HG03521 (cell line): ENCODE measurements at regions not wholly inside any gene's neighbourhood (a gene's known extent, or its start where the extent isn't known, plus 50 kb on each side); places are given as distances from the start of the nearest gene placed in this dataset.

Experiments
- ATAC-seq: cut with Tn5 transposase; IDR thresholded peaks from one replicate; pipeline ENCODE4 v1.9.1; 2021; ENCODE audit warnings: mild to moderate bottlenecking, moderate library complexity; ENCODE audit not compliant: unreplicated experiment

DNA sequence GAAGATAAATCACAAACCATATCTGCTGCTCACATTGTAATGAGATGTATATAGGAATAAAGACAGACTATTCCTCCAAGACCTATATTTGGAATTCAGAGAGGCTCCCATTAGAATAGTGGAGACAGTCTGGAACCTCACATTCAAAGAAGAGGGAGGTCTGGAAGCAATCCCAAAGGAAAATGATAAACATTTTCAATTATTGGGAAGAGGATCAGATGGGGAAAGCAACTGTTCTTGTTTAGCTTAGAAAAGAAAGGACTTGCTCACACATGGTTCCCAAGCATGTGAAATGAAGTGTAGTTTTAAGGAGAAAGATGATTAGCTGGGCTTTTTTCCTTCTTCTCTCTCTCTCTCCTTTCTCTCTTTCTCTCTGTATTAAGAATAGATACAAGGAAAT lies 193.0 kb upstream of the LMNTD1 start:
- no peak for ATAC-seq

DNA sequence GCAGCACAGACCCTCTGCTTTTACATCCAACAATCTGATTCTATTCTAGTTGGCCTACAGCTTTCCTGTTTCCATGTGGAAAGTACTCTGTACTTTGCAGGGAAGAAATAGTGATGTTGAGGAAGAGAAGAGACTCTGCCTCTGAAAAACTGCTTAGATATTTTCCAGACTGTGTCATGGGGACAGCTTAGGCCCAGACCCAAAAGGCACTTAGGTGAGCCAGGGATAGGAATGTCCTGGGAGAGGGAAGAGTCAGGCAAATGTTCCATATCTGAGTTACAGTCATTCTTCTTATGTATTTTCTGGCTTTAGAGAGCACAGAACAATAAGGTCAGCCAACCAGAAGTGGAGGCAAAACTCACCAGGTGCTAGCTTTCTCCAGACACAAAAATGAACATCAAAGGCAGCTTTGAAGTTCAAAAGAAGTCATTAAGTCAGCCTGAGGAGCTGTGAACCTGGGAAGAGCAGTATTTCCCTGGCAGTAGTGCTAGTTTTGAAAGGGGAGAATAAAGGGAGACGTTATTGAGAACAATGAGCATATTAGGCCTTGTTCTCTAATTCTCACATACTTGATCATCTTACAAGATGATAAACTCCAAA lies 199.7 kb upstream of the LMNTD1 start:
- ATAC-seq = no peak

DNA sequence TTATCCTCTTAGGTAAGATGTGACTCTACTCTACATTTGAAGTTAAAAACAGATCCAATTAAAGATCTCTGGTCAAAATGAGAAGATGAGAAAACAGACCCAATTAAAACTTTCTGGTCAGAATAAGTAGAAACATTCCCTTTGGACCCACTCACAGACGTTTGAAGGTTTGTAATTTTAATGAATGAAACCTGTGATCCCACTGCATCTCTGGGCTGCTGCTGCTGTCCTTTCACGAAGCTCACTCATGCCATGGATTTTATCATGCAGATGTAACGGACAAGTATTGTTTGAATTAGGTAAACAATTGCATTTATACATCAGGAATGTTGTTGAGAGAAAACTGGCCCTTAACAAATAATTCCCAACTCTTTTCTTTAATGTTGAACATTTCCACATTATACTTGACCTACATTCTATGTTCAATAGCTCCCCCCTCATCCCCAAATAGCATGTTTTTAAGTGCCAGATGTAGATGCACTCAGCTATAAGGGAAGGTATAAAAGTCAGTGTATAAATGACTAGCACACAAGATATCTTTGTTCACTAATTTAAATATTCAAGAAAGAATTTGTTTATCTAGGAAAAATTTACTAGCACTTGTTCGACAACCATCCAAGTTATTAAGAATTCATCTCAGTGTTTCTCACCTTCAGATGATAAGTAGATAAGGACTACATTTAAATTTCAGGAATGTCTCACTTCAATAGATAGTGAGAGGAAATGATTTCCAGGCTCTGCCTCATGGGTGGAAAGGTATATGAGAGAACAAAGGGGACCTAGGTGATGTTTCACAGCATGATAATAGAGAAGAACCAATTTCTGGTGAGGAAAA lies 202.3 kb upstream of the LMNTD1 start:
- ATAC-seq = no peak

DNA sequence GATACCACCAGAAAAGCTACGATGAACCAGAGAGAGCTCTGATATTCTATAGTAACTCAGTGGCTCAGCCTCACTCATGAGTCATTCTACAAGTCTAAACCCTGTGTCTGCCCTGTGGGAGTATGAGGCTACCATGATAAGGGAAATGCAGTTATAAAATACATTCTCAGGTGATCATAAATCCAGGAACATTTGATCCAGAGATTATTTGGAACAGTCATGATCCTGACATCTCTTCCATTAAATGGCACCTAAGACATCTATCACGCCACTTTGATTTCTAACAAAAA lies 202.6 kb upstream of the RASSF8 start:
- ATAC-seq = no peak

DNA sequence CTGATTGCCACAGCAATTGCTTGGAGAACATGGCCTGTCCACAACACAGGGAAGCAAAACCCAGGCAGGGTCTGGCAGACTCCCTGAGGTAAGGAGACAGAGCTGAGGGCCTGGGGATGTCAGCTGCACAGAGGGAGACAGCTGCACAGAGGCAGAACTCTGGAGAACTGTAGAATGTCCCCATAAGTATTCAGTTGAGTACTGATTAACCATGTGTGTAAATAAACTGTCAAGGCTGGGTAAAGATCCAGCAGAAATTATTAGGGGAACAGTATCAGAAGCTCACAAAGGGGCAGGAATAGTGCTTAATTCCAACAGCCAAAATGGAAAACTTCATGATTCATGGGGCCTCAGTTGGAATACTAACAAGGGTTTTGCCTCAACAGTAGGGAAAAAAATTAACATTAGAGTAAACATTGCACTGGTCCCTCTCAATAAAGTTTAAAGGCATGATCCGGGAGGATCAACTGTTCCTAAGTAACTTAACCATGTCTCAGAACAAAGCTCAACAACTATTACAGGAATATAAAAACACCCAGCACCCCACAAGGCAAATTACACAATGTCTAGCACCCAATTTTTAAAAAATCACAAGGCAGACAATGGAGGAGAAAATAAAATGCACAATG lies 201.3 kb upstream of the RASSF8 start:
- ATAC-seq = no peak

DNA sequence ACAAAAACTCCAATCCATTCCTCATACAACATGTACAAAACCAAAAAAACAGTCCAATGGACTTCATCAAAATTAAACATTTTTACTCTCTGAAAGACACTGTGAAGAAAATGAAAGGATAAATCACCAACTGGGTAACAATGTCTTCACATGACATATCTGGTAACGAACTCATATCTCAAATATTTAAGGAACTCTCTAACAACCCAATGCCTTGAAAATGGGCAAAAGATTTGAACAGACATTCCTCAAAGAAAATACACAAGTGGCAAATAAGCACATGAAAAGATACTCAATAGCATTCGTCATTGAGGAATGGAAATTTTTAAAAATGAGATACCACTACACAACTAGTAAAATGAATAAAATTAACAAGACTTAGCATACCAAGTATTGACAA lies 198.7 kb upstream of the RASSF8 start:
- ATAC-seq = no peak

DNA sequence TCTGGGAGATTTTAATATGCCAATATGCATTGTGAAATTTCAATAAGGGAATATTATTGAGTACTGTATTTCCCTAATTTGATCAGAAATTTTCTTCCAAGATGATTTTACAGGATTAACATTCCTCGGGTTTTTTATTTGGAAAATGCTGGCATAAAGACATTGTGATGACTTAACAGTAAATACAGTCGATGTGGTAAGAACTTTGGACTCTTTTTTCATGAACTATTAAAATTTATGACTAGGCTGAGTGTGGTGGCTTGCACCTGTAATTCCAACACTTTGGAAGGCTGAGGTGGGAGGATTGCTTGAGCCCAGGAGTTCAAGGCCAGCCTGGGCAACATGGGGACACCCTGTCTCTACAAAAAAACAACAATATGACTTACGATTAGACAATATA lies 197.1 kb upstream of the RASSF8 start:
- no peak for ATAC-seq

DNA sequence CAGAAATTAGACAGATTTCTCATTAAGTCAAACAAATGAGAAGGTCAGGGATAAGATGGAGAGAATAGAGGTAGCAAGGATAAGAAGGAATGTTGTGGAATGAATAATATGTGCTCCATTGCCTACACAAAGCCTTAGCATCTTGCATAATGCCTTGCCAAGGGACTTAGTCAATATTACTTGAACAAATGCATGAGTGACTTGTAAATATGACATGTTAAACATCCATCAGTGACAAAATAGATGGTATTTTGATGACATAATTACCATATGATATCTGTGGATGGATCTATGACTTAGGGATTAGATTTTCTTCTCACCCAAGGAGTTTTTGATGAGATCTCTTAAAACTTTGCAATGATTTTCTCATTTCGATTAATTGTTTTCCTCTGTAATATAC lies 194.1 kb upstream of the RASSF8 start:
- no peak for ATAC-seq

DNA sequence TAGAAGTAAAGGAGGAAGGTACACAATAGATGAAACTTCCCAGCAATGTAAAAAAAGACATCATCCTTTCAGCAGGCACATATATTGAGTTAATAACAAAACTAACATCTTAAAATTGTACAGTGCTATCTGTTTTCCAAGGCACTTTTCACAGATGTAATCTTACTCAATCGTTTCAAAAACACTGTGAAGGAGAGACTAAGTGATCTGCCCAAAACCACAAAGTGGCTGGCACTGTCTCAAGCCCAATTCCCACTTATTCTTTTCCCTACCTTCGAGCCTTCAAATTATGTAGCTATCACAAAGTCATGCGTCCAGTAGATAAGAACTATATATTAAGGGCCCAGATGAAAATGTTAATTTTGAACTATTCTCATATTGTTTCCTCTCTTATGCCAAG lies 193.6 kb upstream of the RASSF8 start:
- ATAC-seq = no peak

DNA sequence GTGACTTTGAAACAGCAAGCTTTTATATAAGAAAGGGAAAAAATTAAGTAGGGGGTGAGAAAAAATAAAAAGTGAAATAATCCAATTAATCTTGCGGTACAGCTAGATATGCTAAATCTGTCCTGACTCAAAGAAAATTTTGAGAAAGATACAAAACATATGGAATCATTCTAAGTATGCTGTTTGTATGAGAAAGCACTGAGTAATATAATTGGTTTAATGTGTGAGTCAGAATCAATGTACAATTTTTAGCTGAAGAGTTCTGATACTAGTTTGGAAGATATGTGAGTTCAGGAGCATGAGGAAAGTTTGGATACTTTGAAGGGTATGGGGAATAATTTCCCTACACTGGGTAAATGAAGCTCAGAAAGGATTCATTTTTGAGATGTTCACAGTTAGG lies 190.9 kb upstream of the RASSF8 start:
- no peak for ATAC-seq

DNA sequence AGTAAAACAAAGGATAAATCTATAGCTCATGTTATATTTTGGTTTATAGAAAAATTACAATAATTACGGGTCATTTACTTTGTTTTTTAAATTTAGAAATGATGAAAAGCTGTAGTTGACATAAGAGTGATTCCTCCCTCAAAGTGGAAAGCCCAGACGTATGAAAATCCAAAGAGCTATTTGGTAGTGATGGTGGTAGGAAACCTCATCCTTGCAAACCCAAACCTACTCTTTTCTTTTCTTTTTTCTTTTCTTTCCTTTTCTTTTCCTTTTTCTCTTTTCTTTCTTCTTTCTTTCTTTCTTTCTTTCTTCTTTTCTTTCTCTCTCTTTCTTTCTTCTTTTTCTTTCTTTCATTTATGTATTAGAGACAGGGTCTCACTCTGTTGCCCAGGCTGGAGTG lies 190.3 kb upstream of the RASSF8 start:
- no peak for ATAC-seq

DNA sequence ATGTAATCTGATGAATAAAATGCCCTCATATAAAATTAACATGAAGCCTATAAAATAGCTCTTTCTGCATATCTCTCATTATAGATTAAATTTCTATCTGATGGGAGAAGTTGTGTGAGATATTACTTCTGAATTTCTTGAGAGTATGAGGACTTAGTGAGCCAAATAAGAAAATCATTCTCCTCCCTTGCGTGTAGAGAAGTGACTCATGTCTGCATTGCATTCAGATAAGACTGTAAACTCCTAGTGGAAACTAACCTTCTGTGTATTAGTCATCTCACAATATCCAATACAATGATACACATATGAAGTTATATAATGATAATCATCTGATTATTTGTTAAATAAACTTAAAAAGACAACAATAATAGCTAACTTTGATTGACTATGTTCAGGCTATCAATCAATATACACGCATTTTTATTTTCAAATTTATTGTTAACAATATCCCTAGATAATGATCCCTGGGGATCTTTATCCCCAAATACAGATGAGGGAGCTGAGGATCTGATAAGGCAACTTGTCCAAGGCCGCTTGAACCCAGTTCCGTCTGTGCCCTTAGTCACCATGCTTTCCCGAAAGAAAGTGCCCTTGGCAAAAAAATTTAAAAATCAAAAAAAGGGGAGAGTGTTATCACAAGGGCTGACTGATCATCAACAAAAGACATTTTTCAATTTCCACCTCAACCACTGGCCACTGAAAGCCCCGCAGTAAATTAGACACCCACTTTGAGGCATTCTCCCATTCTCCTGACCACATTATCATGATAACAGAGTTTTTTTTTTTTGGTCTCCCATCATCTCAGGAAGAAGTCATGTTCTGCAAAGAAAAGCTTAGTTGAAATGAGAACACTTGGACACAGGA lies 189.2 kb upstream of the RASSF8 start:
- no peak for ATAC-seq

DNA sequence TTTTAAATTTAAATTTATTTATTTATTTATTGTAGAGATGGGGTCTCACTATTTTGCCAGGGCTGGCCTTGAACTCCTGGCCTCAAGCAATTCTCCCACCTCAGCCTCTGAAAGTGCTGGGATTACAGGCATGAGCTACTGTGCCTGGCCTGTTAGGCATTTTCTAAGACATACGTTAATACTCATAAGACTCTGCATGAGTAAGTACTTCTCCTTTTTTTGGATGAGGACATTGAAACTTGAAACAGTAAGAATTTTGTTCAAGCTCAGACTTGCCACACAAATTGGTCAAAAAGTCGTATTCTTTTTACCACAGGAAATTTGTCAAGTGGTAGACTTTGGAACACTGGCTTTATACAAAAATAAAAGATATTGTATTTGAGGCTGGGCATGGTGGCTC lies 187.4 kb upstream of the RASSF8 start:
- ATAC-seq = no peak

DNA sequence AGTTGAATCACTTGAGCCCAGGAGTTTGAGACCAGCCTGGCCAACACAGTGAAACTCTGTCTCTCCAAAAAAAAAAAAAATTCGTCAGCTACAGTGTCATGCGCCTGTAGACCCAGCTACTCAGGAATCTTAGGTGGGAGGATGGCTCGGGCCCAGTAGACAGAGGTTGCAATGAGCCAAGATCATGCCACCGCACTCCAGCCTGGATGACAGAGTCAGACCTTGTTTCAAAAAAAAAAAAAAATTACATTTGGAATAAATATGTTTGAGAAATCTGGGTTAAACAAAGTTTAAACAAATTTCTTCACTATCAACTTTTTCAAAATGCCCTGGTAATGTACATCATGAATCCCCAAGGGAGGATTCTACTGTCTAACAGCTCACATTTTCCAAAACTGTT lies 187.0 kb upstream of the RASSF8 start:
- no peak for ATAC-seq

DNA sequence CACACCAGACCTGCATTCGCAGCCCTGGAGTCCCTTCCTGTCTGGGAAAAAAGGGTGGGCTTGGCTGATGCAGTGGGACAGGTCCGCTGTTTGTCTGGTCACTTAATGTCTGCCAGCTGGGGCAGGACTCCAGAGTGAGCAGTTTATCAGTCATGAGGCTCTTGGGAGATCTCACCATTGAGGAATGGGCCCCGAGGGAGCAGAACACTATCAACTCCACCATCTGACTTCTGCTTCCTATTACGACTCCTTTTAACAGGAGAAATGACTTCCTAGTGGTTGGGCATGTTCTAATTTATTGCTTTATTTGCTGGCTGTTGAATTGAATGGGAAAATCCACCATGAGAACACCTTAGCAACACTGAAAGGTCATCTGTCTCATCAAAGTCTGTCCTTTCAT lies 182.5 kb upstream of the RASSF8 start:
- ATAC-seq = no peak

DNA sequence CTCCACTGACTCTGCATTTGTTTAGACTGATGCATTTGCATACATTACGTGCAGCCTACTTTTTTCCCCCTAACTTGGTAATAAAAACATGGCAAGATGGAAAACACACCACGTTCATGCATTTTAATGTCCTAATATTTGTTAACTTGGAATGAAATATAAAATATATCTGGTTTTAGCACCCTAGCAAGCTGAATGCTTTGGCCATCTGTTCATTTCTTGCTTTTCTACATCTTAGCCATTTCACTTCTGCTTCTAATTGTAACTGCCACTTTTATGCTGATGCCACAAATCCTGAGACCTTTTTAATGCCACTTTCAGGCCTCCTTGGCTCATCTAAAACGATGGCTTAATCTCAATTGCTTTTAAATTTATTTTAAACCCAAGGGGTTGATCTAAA lies 177.7 kb upstream of the RASSF8 start:
- ATAC-seq = no peak

DNA sequence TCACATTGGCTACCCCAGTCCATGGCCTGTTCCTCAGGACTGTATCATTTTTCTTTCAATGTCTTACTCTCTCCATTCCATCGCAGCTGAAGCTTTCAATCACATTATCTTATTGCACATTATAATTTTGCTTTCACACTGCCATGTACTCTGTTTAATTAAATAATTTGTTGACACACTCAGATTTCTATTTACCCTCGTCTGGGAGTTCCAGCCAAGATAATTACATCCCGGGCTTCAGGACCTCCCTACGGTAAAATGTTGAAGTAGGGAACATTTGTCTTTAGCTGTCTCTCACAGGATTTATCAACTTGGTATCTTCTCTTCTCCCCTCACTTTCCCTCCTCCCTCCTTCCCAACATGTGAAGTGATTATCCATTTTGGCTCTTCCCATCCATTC lies 177.2 kb upstream of the RASSF8 start:
- no peak for ATAC-seq

DNA sequence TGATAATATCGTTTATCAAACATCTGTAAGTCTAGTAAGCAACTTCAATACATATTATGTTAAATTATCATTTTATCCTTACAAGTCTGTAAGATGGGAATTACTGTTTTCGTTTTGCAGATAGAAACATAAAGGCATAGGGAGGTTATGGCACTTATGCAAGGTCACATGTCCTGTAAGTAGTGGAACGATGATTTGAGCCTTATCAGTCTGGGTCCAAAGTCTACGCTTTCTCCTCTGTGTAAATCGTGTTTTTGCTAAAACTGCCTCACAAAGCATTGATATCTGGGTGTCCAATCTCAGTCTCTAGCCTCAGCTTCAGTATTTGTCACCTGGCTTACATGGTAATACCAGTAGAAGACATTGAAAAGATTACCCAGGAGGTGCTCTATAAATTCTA lies 174.9 kb upstream of the RASSF8 start:
- ATAC-seq = no peak

DNA sequence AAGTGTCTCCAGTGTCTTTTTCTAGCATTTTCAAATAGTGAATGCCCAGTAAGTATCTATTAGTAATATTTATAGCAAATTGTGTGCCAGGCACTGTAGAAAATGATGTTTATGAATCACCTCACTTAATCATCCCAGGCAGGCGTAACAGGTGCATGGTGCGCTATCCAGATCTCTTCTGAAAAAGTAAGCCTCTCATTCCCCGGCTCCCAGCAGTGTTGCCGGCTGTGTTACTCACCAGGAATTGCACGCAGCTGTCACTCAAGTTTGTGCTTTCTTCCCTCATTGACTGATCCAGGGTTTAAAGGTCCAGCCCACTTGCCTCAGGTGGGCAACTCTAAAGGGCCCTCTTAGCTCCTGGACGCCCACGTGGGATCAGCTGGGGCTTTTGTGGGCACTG lies 173.8 kb upstream of the RASSF8 start:
- no peak for ATAC-seq

DNA sequence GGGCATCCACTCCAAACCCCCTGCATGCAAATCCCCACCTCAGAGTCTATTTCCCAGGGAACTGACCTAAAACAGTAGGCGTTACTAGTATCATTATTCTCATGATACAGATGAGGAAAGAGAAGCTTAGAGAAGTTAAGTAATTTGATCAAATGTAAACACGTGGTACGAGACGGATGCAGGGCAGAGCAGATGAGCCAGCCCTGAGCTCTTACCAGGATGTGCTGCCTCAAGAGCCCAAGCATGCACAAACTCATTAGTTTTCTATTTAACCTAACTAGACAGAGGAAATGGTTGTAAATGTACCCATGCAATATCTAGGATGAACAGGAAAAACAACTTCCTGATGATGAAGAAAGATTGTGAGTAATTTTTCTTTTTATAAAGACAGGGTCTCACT lies 173.3 kb upstream of the RASSF8 start:
- no peak for ATAC-seq

DNA sequence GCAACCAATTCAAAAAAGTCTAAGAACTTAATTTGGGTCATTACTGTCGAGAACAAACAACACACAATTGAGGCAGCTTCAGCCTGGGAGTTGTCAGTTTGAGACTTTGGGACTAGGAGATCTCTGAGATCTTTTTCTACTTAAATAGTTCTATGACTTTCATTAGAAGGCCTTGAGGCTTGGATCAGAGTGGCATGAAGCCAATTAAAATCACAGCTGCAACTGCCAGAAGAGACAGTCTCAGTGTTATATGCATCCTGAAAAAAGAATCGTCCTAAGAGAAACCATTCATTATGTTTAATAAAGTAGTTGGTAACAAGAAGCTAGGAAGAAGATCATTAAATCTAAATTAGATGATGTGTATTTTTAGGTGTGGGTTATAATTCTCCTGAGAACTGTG lies 170.8 kb upstream of the RASSF8 start:
- no peak for ATAC-seq
